B cell (primary cell): ENCODE measurements at regions not wholly inside any gene's neighbourhood (a gene's known extent, or its start where the extent isn't known, plus 50 kb on each side); places are given as distances from the start of the nearest gene placed in this dataset.

Experiments
- ATAC-seq: fragments of 200-7000 bp; cut with Tn5 transposase; one replicate; pipeline ENCODE4 v1.10.0; 2021; ENCODE audit warnings: low read depth, mild to moderate bottlenecking, moderate number of reproducible peaks, moderate library complexity
- CTCF ChIA-PET: fragments of 350-600 bp; sonication (Branson Sonifier 250); formaldehyde crosslinking; loops from one replicate; lab custom pipeline; 2021; ENCODE audit warnings: antibody characterized with exemption, inconsistent platforms; lab: Charles Lee
- POLR2A ChIA-PET: fragments of 350-600 bp; sonication (Branson Sonifier 250); formaldehyde crosslinking; loops from one replicate; lab custom pipeline; 2021; ENCODE audit warnings: antibody characterized with exemption; lab: Charles Lee
- DNase-seq: peaks from one replicate; pipeline ENCODE4 v3.0.0; 2013
- H2AFZ ChIP-seq: 2 replicates; pipeline ENCODE4 v1.6.1; 2012; ENCODE audit warnings: mild to moderate bottlenecking, low read depth, low read length; ENCODE audit not compliant: insufficient read depth, poor library complexity, severe bottlenecking
- H3K27ac ChIP-seq, 2 donors: 1 replicate in 1 of 2; 2 replicates in 1 of 2; pipeline ENCODE4 v1.5.1; 2012 to 2013; ENCODE audit warnings: low read length in 2 of 2, mild to moderate bottlenecking in 2 of 2, moderate library complexity in 1 of 2
- H3K27me3 ChIP-seq, 4 experiments: fragments of 200-600 bp in 1 of 4; sonication (generic) in 1 of 4; replicated peaks in 1 of 4; 1 replicate in 2 of 4; 2 replicates in 2 of 4; pipeline versions ENCODE4 v1.6.1 to v1.7.0; 2013 to 2016; ENCODE audit warnings: low read length in 3 of 4, mild to moderate bottlenecking in 2 of 4, mixed read lengths in 1 of 4, moderate library complexity in 1 of 4; ENCODE audit not compliant: insufficient read depth in 4 of 4, control insufficient read depth in 3 of 4; ENCODE audit errors: control extremely low read depth in 1 of 4
- H3K36me3 ChIP-seq, 2 experiments: replicated peaks in 1 of 2; 1 replicate in 1 of 2; 2 replicates in 1 of 2; pipeline versions ENCODE4 v1.6.1 to v1.7.1; 2013; ENCODE audit warnings: low read length in 1 of 2; ENCODE audit not compliant: insufficient read depth in 2 of 2, control insufficient read depth in 1 of 2; ENCODE audit errors: control extremely low read depth in 1 of 2, extremely low read depth in 1 of 2
- H3K4me1 ChIP-seq, 2 donors: fragments of 200-600 bp in 1 of 2; sonication (generic) in 1 of 2; 1 replicate in 1 of 2; 2 replicates in 1 of 2; pipeline versions ENCODE4 v1.5.1 to v1.6.1; 2013 to 2017; ENCODE audit warnings: low read length in 2 of 2; ENCODE audit not compliant: control insufficient read depth in 2 of 2, insufficient read depth in 2 of 2
- H3K4me2 ChIP-seq: replicated peaks from 2 replicates; pipeline ENCODE3; 2012; ENCODE audit warnings: mild to moderate bottlenecking, low read depth, low read length; ENCODE audit not compliant: poor library complexity, severe bottlenecking
- H3K4me3 ChIP-seq, 5 experiments: fragments of 200-600 bp in 1 of 5; sonication (generic) in 1 of 5; 1 replicate in 3 of 5; 2 replicates in 2 of 5; pipeline versions ENCODE4 v1.5.1 to v1.7.0; 2011 to 2016; ENCODE audit warnings: low read length in 4 of 5, mild to moderate bottlenecking in 4 of 5, low read depth in 2 of 5, control low read depth in 1 of 5, moderate library complexity in 1 of 5; ENCODE audit not compliant: insufficient read depth in 1 of 5; ENCODE audit errors: control extremely low read depth in 1 of 5, extremely low read depth in 1 of 5
- H3K79me2 ChIP-seq: fragments of 200-600 bp; sonication (generic); one replicate; pipeline ENCODE4 v1.6.0; 2016; ENCODE audit warnings: low read length; ENCODE audit not compliant: control insufficient read depth, insufficient read depth
- H3K9ac ChIP-seq: fragments of 200-600 bp; sonication (generic); 2 replicates; pipeline ENCODE4 v1.6.1; 2017; ENCODE audit warnings: mild to moderate bottlenecking, low read length, moderate library complexity
- H3K9me3 ChIP-seq, 3 donors: one replicate each; pipeline versions ENCODE4 v1.6.1 to v1.7.1; 2013; ENCODE audit warnings: low read length in 2 of 3; ENCODE audit not compliant: control insufficient read depth in 2 of 3, insufficient read depth in 1 of 3; ENCODE audit errors: control extremely low read depth in 1 of 3
- H4K20me1 ChIP-seq: 2 replicates; pipeline ENCODE4 v1.6.0; 2012; ENCODE audit warnings: mild to moderate bottlenecking, low read length; ENCODE audit not compliant: insufficient read depth, control insufficient read depth, poor library complexity, severe bottlenecking
- H3K27ac Mint-ChIP-seq: one replicate; pipeline ENCODE4 v1.8.0; 2021; ENCODE audit warnings: mixed read lengths
- H3K27me3 Mint-ChIP-seq: one replicate; pipeline ENCODE4 v1.8.0; 2021; ENCODE audit warnings: mixed read lengths
- H3K4me1 Mint-ChIP-seq: one replicate; pipeline ENCODE4 v1.8.0; 2021; ENCODE audit warnings: mixed read lengths
- H3K4me3 Mint-ChIP-seq: one replicate; pipeline ENCODE4 v1.8.0; 2021; ENCODE audit warnings: mixed read lengths
- H3K9me3 Mint-ChIP-seq: one replicate; pipeline ENCODE4 v1.8.0; 2022; ENCODE audit warnings: mixed read lengths; ENCODE audit not compliant: insufficient read depth
- EZH2 ChIP-seq: IDR thresholded peaks from 2 replicates; pipeline ENCODE4 v1.6.1; 2012; ENCODE audit warnings: borderline replicate concordance, low read depth, mild to moderate bottlenecking, moderate library complexity, low read length; ENCODE audit not compliant: insufficient read depth, poor library complexity, severe bottlenecking
- WGBS: methylation state at CpG from one replicate; pipeline ENCODE4 v1.1.5; 2013; ENCODE audit warnings: missing lambda C conversion rate; ENCODE audit not compliant: insufficient coverage; 5-methylcytosine and 5-hydroxymethylcytosine counted together
- intact Hi-C: fragments of 100-400 bp; cut with micrococcal nuclease; formaldehyde crosslinking; loops from one replicate; pipeline ENCODE4 v1.10.0; 2022
- TF ChIP-seq, protein P1 (sequence below): fragments of 200-600 bp; IDR thresholded peaks from one replicate; pipeline ENCODE4 v1.8.0; 2022; ENCODE audit warnings: antibody characterized with exemption, mild to moderate bottlenecking

DNA sequence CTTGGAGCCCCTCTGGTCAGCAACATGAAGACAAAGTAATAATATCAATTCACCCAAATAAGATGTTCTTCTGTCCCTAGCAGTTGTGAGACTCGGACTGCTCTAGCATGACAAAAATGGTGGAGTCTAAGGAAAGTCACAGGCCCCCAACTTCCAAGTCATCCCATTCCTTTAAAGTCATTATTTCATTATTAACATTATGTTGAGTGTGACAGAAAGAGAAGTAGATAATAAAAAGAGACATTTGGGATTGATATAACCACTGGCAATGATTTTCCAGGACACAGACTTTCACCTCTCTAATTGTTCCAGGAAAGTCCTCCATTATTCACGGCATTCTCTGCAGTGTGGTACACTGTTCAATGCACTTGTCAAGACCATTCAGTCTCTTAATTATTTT, 1533.0 kb upstream of the TENM4 start:
- CTCF ChIA-PET = no interaction called here
- no peaks in the 10 kb centered on the region for H3K9me3 Mint-ChIP-seq

DNA sequence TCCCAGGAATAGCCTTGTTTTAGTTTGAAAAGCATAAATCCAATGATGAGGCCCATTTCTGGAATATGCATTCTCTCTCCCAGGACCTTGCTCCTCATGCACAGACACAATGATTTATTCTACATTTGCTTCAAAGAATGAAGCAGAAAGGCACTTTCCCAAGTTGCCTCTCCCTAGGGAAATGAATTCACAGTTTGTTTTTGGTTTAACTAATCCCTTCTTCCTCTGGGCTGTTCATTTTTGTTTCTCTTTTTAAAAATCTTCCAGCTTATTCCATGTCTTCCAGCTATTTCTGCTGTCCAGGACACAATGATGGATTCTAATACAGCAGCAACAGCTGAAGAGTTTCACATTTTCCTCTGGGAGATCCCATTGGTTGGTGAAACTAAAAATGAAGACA, 1529.2 kb upstream of the TENM4 start:
- Histone ChIP-seq H3K9me3 (no peaks in the 10 kb centered on the region), H3K79me2 (no peaks in the 10 kb centered on the region), H3K36me3 (no peaks in the 10 kb centered on the region), H3K4me3 (no peak overlapping the region), H3K27me3 (no peaks in the 10 kb centered on the region), H3K4me1 (no peaks in the 10 kb centered on the region), H3K4me2 (no peak overlapping the region), H4K20me1 (no peaks in the 10 kb centered on the region), H3K27ac (no peak overlapping the region), H3K9ac (no peak overlapping the region), H2AFZ (no peak overlapping the region)
- Mint-ChIP-seq H3K9me3 (no peaks in the 10 kb centered on the region), H3K27me3 (no peaks in the 10 kb centered on the region), H3K4me1 (no peaks in the 10 kb centered on the region), H3K4me3 (no peak overlapping the region), H3K27ac (no peak overlapping the region)
- CTCF ChIA-PET = no interaction called here
- DNase-seq (no peak), ATAC-seq (no peak)
- TF ChIP-seq, protein P1, sequence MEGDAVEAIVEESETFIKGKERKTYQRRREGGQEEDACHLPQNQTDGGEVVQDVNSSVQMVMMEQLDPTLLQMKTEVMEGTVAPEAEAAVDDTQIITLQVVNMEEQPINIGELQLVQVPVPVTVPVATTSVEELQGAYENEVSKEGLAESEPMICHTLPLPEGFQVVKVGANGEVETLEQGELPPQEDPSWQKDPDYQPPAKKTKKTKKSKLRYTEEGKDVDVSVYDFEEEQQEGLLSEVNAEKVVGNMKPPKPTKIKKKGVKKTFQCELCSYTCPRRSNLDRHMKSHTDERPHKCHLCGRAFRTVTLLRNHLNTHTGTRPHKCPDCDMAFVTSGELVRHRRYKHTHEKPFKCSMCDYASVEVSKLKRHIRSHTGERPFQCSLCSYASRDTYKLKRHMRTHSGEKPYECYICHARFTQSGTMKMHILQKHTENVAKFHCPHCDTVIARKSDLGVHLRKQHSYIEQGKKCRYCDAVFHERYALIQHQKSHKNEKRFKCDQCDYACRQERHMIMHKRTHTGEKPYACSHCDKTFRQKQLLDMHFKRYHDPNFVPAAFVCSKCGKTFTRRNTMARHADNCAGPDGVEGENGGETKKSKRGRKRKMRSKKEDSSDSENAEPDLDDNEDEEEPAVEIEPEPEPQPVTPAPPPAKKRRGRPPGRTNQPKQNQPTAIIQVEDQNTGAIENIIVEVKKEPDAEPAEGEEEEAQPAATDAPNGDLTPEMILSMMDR = no peak
- TF ChIP-seq EZH2 = no peak
- POLR2A ChIA-PET = no interaction called here
- intact Hi-C loops = no loop called here

More for the DNA sequence above, 1533.0 kb upstream of the TENM4 start:
- no peaks in the 10 kb centered on the region for H4K20me1 ChIP-seq
- no peak overlapping the region for H3K27ac ChIP-seq
- no peak overlapping the region for H2AFZ ChIP-seq
- Mint-ChIP-seq H3K4me3 (no peak overlapping the region), H3K27me3 (no peaks in the 10 kb centered on the region), H3K4me1 (no peaks in the 10 kb centered on the region), H3K27ac (no peak overlapping the region)
- no peaks in the 10 kb centered on the region for H3K9me3 ChIP-seq
- no peak overlapping the region for H3K9ac ChIP-seq
- no peaks in the 10 kb centered on the region for H3K27me3 ChIP-seq
- WGBS = no CpG with 5 or more reads among the region's 2 CpGs
- intact Hi-C loops = no loop called here
- H3K36me3 ChIP-seq = no peaks in the 10 kb centered on the region
- no peaks in the 10 kb centered on the region for H3K4me1 ChIP-seq
- no peak overlapping the region for H3K4me3 ChIP-seq
- ATAC-seq (no peak), DNase-seq (no peak)
- POLR2A ChIA-PET = no interaction called here
- no peaks in the 10 kb centered on the region for H3K79me2 ChIP-seq
- TF ChIP-seq EZH2 = no peak
- TF ChIP-seq, protein P1 = no peak
- H3K4me2 ChIP-seq = no peak overlapping the region
